LNCaP clone FGC (cell line): ENCODE measurements at regions not wholly inside any gene's neighbourhood (a gene's known extent, or its start where the extent isn't known, plus 50 kb on each side); places are given as distances from the start of the nearest gene placed in this dataset.

Experiments used
- DNase-seq: peaks from one replicate; pipeline ENCODE4 v3.0.0-alpha.2; 2011; ENCODE audit warnings: low read depth
- H3K4me3 ChIP-seq: 2 replicates; pipeline ENCODE4 v1.5.1; 2011; ENCODE audit warnings: mild to moderate bottlenecking, low read depth, low read length, control low read depth
- CTCF ChIP-seq: IDR thresholded peaks from 2 replicates; pipeline ENCODE4 v1.5.1; 2012; ENCODE audit warnings: mild to moderate bottlenecking; ENCODE audit not compliant: control insufficient read depth, insufficient read depth; ENCODE audit errors: extremely low read depth

- DNase-seq, result no peak
- no peak for TF ChIP-seq CTCF
- no peak overlapping the region for H3K4me3 ChIP-seq
These were observed 160.8 kb upstream of the FAR2 start for GRCh38 chr12:28988325-28988704.

GRCh38 chr12:28991626-28992025 is 157.5 kb upstream of the FAR2 start:
- DNase-seq, result no peak
- H3K4me3 ChIP-seq, result no peak overlapping the region
- no peak for TF ChIP-seq CTCF

GRCh38 chr12:28993720-28994119 is 155.4 kb upstream of the FAR2 start:
- no peak for DNase-seq
- no peak for TF ChIP-seq CTCF
- no peak overlapping the region for H3K4me3 ChIP-seq

- no peak for DNase-seq
- TF ChIP-seq CTCF, result no peak
- H3K4me3 ChIP-seq, result no peak overlapping the region
These were observed 154.8 kb upstream of the FAR2 start for GRCh38 chr12:28994179-28994715.

- no peak for TF ChIP-seq CTCF
- DNase-seq, result no peak
- no peak overlapping the region for H3K4me3 ChIP-seq
These were observed 152.4 kb upstream of the FAR2 start for GRCh38 chr12:28996688-28997087.

- no peak for DNase-seq
- peak; percentile 63 for TF ChIP-seq CTCF
These were observed 150.4 kb upstream of the FAR2 start for GRCh38 chr12:28998662-28999120.

More at GRCh38 chr12:28998662-28999120, 150.4 kb upstream of the FAR2 start:
- H3K4me3 ChIP-seq, result no peak overlapping the region
